ENCODE measurements at regions not wholly inside any gene's neighbourhood (a gene's known extent, or its start where the extent isn't known, plus 50 kb on each side); places are given as distances from the start of the nearest gene placed in this dataset.

- TF ChIP-seq CTCF (IDR thresholded peaks at IDR 0.05), result no peak
- no peak for TF ChIP-seq POLR2A (IDR thresholded peaks at IDR 0.05)
These were observed 68.8 kb upstream of the BMP2 start for GRCh38 chr20:6698723-6699122.
